Right lobe of liver (tissue), 6 donors: ENCODE measurements at regions not wholly inside any gene's neighbourhood (a gene's known extent, or its start where the extent isn't known, plus 50 kb on each side); places are given as distances from the start of the nearest gene placed in this dataset.

Experiments
- ATAC-seq, 4 donors: fragments of 200-7000 bp; cut with Tn5 transposase; one replicate each; pipeline ENCODE4 v1.9.1; 2020; ENCODE audit warnings: mild to moderate bottlenecking in 4 of 4, moderate library complexity in 4 of 4
- DNase-seq, 3 donors: peaks; one replicate each; pipeline ENCODE4 v3.0.0-alpha.2; 2020
- H3K27ac ChIP-seq, 3 donors: fragments of 200-600 bp; one replicate each; pipeline ENCODE4 v1.8.0; 2022
- H3K27me3 ChIP-seq, 2 donors: fragments of 200-600 bp; one replicate each; pipeline ENCODE4 v1.8.0; 2022
- H3K36me3 ChIP-seq, 4 donors: fragments of 200-600 bp; sonication (generic) in 1 of 4; one replicate each; pipeline versions ENCODE4 v1.5.1 to v1.8.0; 2017 to 2022; ENCODE audit warnings: control low read depth in 1 of 4
- H3K4me1 ChIP-seq, 4 donors: fragments of 200-600 bp; sonication (generic) in 1 of 4; one replicate each; pipeline versions ENCODE4 v1.5.1 to v1.8.0; 2017 to 2022; ENCODE audit warnings: control low read depth in 1 of 4
- H3K4me3 ChIP-seq, 3 donors: fragments of 200-600 bp; one replicate each; pipeline ENCODE4 v1.8.0; 2022
- H3K9me3 ChIP-seq, 4 donors: fragments of 200-600 bp; sonication (generic) in 1 of 4; one replicate each; pipeline versions ENCODE4 v1.5.1 to v1.8.0; 2017 to 2022; ENCODE audit warnings: control low read depth in 1 of 4
- CTCF ChIP-seq, 4 donors: fragments of 200-600 bp in 3 of 4; fragments of 450-650 bp in 1 of 4; IDR thresholded peaks; one replicate each; pipeline versions ENCODE4 v1.5.1 to v1.8.0; 2016 to 2022; ENCODE audit warnings: antibody characterized with exemption in 4 of 4, mild to moderate bottlenecking in 2 of 4
- POLR2A ChIP-seq: fragments of 450-650 bp; IDR thresholded peaks from one replicate; pipeline ENCODE4 v1.6.1; 2017; ENCODE audit warnings: antibody characterized with exemption, mild to moderate bottlenecking
- WGBS: methylation state at CpG from one replicate; pipeline ENCODE4 v1.1.6; 2018; ENCODE audit warnings: low coverage, low lambda C conversion rate; ENCODE audit not compliant: insufficient coverage; ENCODE audit errors: missing lambda C conversion rate; 5-methylcytosine and 5-hydroxymethylcytosine counted together
- intact Hi-C, 2 donors: fragments of 100-400 bp; cut with DNase I; formaldehyde crosslinking; loops; one replicate each; pipeline versions ENCODE4 v1.11.2 to v1.14.1; 2022
- donor health status: DM: no; HTN: yes; CAD: no.
- donor health status: DM: no; HTN: no; CAD: no.
- donor health status: DM: no; HTN: no; CAD: no.
- donor health status: DM: no; HTN: yes; CAD: no.
- donor health status: DM: no; HTN: yes; CAD: no.

- no peak overlapping the region for H3K4me3 ChIP-seq
- ATAC-seq (no peak), DNase-seq (no peak)
- no peaks in the 10 kb centered on the region for H3K4me1 ChIP-seq
- 90% methylated on average over 2 of the region's 2 CpGs for WGBS
- intact Hi-C loops, result no loop called here
- no peaks in the 10 kb centered on the region for H3K9me3 ChIP-seq
- H3K27ac ChIP-seq, result no peak overlapping the region
- TF ChIP-seq CTCF (IDR thresholded peaks at IDR 0.05), result no peak
- no peak for TF ChIP-seq POLR2A
- no peaks in the 10 kb centered on the region for H3K27me3 ChIP-seq
- no peaks in the 10 kb centered on the region for H3K36me3 ChIP-seq
Observed at GRCh38 chr5:96074870-96075269, 113.2 kb upstream of the ELL2 start.

GRCh38 chr5:96074460-96074859 is 112.8 kb upstream of the ELL2 start:
- no peak for DNase-seq
- 57% methylated on average over 1 of the region's 1 CpG for WGBS
- no peak overlapping the region for H3K27ac ChIP-seq
- ATAC-seq, result no peak
- TF ChIP-seq CTCF (IDR thresholded peaks at IDR 0.05) (no peak), POLR2A (no peak)
- no peaks in the 10 kb centered on the region for H3K4me1 ChIP-seq
- intact Hi-C loops, result no loop called here
- no peaks in the 10 kb centered on the region for H3K36me3 ChIP-seq
- no peak overlapping the region for H3K4me3 ChIP-seq
- H3K9me3 ChIP-seq, result no peaks in the 10 kb centered on the region
- no peaks in the 10 kb centered on the region for H3K27me3 ChIP-seq

- Histone ChIP-seq H3K4me3 (no peak overlapping the region), H3K36me3 (no peaks in the 10 kb centered on the region), H3K27me3 (no peaks in the 10 kb centered on the region), H3K27ac (no peak overlapping the region), H3K9me3 (no peaks in the 10 kb centered on the region), H3K4me1 (no peaks in the 10 kb centered on the region)
- WGBS, result 82% methylated on average over 2 of the region's 3 CpGs
- ATAC-seq, result no peak
- no peak for DNase-seq
- TF ChIP-seq CTCF (IDR thresholded peaks at IDR 0.05) (no peak), POLR2A (no peak)
- intact Hi-C loops, result no loop called here
Observed at GRCh38 chr5:96072791-96073165, 111.1 kb upstream of the ELL2 start.

GRCh38 chr5:96072138-96072790 is 110.6 kb upstream of the ELL2 start:
- ATAC-seq (peak in 1 of 4 donors; percentile 31), DNase-seq (no peak)
- intact Hi-C loops, result no loop called here
- H3K4me1 ChIP-seq, result no peaks in the 10 kb centered on the region
- H3K4me3 ChIP-seq, result no peak overlapping the region
- no peak overlapping the region for H3K27ac ChIP-seq
- no peaks in the 10 kb centered on the region for H3K9me3 ChIP-seq
- H3K36me3 ChIP-seq, result no peaks in the 10 kb centered on the region
- TF ChIP-seq POLR2A, result no peak
- no peak for TF ChIP-seq CTCF (IDR thresholded peaks at IDR 0.05)
- no peaks in the 10 kb centered on the region for H3K27me3 ChIP-seq
- WGBS, result 52% methylated on average over 4 of the region's 4 CpGs
